Neural progenitor cell (in vitro differentiated cells): ENCODE measurements at regions not wholly inside any gene's neighbourhood (a gene's known extent, or its start where the extent isn't known, plus 50 kb on each side); places are given as distances from the start of the nearest gene placed in this dataset.

Experiments used
- DNase-seq: peaks from one replicate; pipeline ENCODE4 v3.0.0-alpha.2; 2016; ENCODE audit warnings: low spot score
- H2AFZ ChIP-seq: fragments of 200-600 bp; sonication (generic); replicated peaks from 2 replicates; pipeline ENCODE4 v1.6.1; 2016; ENCODE audit warnings: antibody characterized with exemption
- H3F3A ChIP-seq: fragments of 200-600 bp; sonication (generic); 2 replicates; pipeline ENCODE4 v1.6.1; 2016; ENCODE audit warnings: antibody characterized with exemption, low read depth
- H3K27ac ChIP-seq: fragments of 200-600 bp; sonication (generic); 2 replicates; pipeline ENCODE4 v1.5.1; 2016; ENCODE audit warnings: mild to moderate bottlenecking
- H3K27me3 ChIP-seq: fragments of 200-600 bp; sonication (generic); 2 replicates; pipeline ENCODE4 v1.6.1; 2016; ENCODE audit warnings: mild to moderate bottlenecking, moderate library complexity
- H3K36me3 ChIP-seq: fragments of 200-600 bp; sonication (generic); 2 replicates; pipeline ENCODE4 v1.5.1; 2016
- H3K4me1 ChIP-seq: fragments of 200-600 bp; sonication (generic); 2 replicates; pipeline ENCODE4 v1.6.1; 2016; ENCODE audit warnings: mixed run types
- H3K4me2 ChIP-seq: fragments of 200-600 bp; sonication (generic); 2 replicates; pipeline ENCODE4 v1.6.1; 2016
- H3K4me3 ChIP-seq: fragments of 200-600 bp; sonication (generic); 2 replicates; pipeline ENCODE4 v1.5.1; 2016
- H3K79me2 ChIP-seq: fragments of 200-600 bp; sonication (generic); 2 replicates; pipeline ENCODE4 v1.6.1; 2016; ENCODE audit warnings: low read depth
- H3K9ac ChIP-seq: fragments of 200-600 bp; sonication (generic); 2 replicates; pipeline ENCODE4 v1.6.1; 2016
- H3K9me3 ChIP-seq: fragments of 200-600 bp; sonication (generic); 2 replicates; pipeline ENCODE4 v1.5.1; 2016; ENCODE audit warnings: low read depth
- H4K20me1 ChIP-seq: fragments of 200-600 bp; sonication (generic); 2 replicates; pipeline ENCODE4 v1.6.1; 2016; ENCODE audit warnings: low read depth
- H3K27ac Mint-ChIP-seq: 3 replicates; pipeline ENCODE4 v1.8.0; 2021; ENCODE audit warnings: mixed read lengths
- H3K27me3 Mint-ChIP-seq: 2 replicates; pipeline ENCODE4 v1.8.0; 2022; ENCODE audit warnings: low read depth, mild to moderate bottlenecking, inconsistent platforms, moderate library complexity, mixed read lengths; ENCODE audit not compliant: insufficient read depth
- H3K36me3 Mint-ChIP-seq: 3 replicates; pipeline ENCODE4 v1.8.0; 2021; ENCODE audit warnings: mixed read lengths
- H3K4me1 Mint-ChIP-seq: 3 replicates; pipeline ENCODE4 v1.8.0; 2021; ENCODE audit warnings: mixed read lengths
- H3K4me3 Mint-ChIP-seq: 3 replicates; pipeline ENCODE4 v1.8.0; 2021; ENCODE audit warnings: mild to moderate bottlenecking, moderate library complexity, mixed read lengths
- H3K9me3 Mint-ChIP-seq: 3 replicates; pipeline ENCODE4 v1.8.0; 2020; ENCODE audit warnings: mixed read lengths
- CTCF ChIP-seq: fragments of 200-600 bp; sonication (generic); IDR thresholded peaks from 2 replicates; pipeline ENCODE4 v1.5.1; 2017; ENCODE audit warnings: antibody characterized with exemption, mild to moderate bottlenecking
- EZH2 ChIP-seq: fragments of 200-600 bp; sonication (generic); IDR thresholded peaks from 2 replicates; pipeline ENCODE4 v1.6.1; 2017; ENCODE audit warnings: antibody characterized with exemption, mild to moderate bottlenecking, moderate library complexity
- EZH2phosphoT487 ChIP-seq: fragments of 200-600 bp; sonication (generic); IDR thresholded peaks from 2 replicates; pipeline ENCODE4 v1.6.1; 2017; ENCODE audit warnings: antibody characterized with exemption

GRCh38 chr18:78199002-78199401 is 780.6 kb upstream of the SALL3 start:
- Mint-ChIP-seq H3K4me1 (peaks cover 48% of the 10 kb centered on the region), H3K27ac (peak overlapping the region; percentile 85), H3K4me3 (no peak overlapping the region), H3K9me3 (peaks cover 38% of the 10 kb centered on the region), H3K27me3 (peaks cover 15% of the 10 kb centered on the region), H3K36me3 (peaks cover 23% of the 10 kb centered on the region)
- Histone ChIP-seq H3K36me3 (no peaks in the 10 kb centered on the region), H3K4me1 (no peaks in the 10 kb centered on the region), H4K20me1 (no peaks in the 10 kb centered on the region), H3K4me2 (no peak overlapping the region), H3K27ac (no peak overlapping the region), H2AFZ (no peak overlapping the region), H3K4me3 (no peak overlapping the region), H3K27me3 (no peaks in the 10 kb centered on the region), H3K79me2 (no peaks in the 10 kb centered on the region), H3F3A (no peaks in the 10 kb centered on the region), H3K9me3 (peaks cover 4% of the 10 kb centered on the region), H3K9ac (no peak overlapping the region)
- no peak for DNase-seq
- TF ChIP-seq EZH2phosphoT487, result no peak
- TF ChIP-seq EZH2, result no peak
- TF ChIP-seq CTCF, result no peak

- peaks cover 19% of the 10 kb centered on the region for H3K36me3 Mint-ChIP-seq
- H3F3A ChIP-seq, result no peaks in the 10 kb centered on the region
- H3K79me2 ChIP-seq, result no peaks in the 10 kb centered on the region
- no peaks in the 10 kb centered on the region for H3K27me3 ChIP-seq
- no peaks in the 10 kb centered on the region for H4K20me1 ChIP-seq
- TF ChIP-seq CTCF, result no peak
- TF ChIP-seq EZH2, result no peak
- no peak for TF ChIP-seq EZH2phosphoT487
- peaks cover 42% of the 10 kb centered on the region for H3K4me1 Mint-ChIP-seq
- H3K27ac ChIP-seq, result no peak overlapping the region
- H3K4me3 Mint-ChIP-seq, result no peak overlapping the region
- no peak for DNase-seq
- no peak overlapping the region for H3K4me2 ChIP-seq
- H3K36me3 ChIP-seq, result no peaks in the 10 kb centered on the region
- H3K9me3 Mint-ChIP-seq, result peaks cover 33% of the 10 kb centered on the region
- H3K27ac Mint-ChIP-seq, result peak overlapping the region; percentile 78
- no peak overlapping the region for H2AFZ ChIP-seq
- peaks cover 4% of the 10 kb centered on the region for H3K9me3 ChIP-seq
- peaks cover 15% of the 10 kb centered on the region for H3K27me3 Mint-ChIP-seq
- no peaks in the 10 kb centered on the region for H3K4me1 ChIP-seq
- no peak overlapping the region for H3K4me3 ChIP-seq
- no peak overlapping the region for H3K9ac ChIP-seq
Measured at GRCh38 chr18:78199611-78200010, 780.0 kb upstream of the SALL3 start.

GRCh38 chr18:78207942-78208341 is 771.7 kb upstream of the SALL3 start:
- Histone ChIP-seq H3K36me3 (no peaks in the 10 kb centered on the region), H3K27me3 (no peaks in the 10 kb centered on the region), H3K4me3 (no peak overlapping the region), H2AFZ (no peak overlapping the region), H3K9me3 (no peaks in the 10 kb centered on the region), H3F3A (no peaks in the 10 kb centered on the region), H3K4me2 (peak overlapping the region; percentile 33), H3K79me2 (no peaks in the 10 kb centered on the region), H3K9ac (no peak overlapping the region), H4K20me1 (no peaks in the 10 kb centered on the region), H3K4me1 (peaks cover 18% of the 10 kb centered on the region), H3K27ac (no peak overlapping the region)
- peak; percentile 71 for TF ChIP-seq EZH2phosphoT487
- TF ChIP-seq CTCF, result no peak
- H3K4me1 Mint-ChIP-seq, result peaks cover 31% of the 10 kb centered on the region
- no peak overlapping the region for H3K4me3 Mint-ChIP-seq
- H3K36me3 Mint-ChIP-seq, result no peaks in the 10 kb centered on the region
- H3K27ac Mint-ChIP-seq, result peak overlapping the region; percentile 23
- no peaks in the 10 kb centered on the region for H3K27me3 Mint-ChIP-seq
- peak; percentile 66 for DNase-seq
- H3K9me3 Mint-ChIP-seq, result peaks cover 10% of the 10 kb centered on the region
